GM12878 (cell line): ENCODE measurements at regions not wholly inside any gene's neighbourhood (a gene's known extent, or its start where the extent isn't known, plus 50 kb on each side); places are given as distances from the start of the nearest gene placed in this dataset.

Experiments
- ATAC-seq: fragments of 200-7000 bp; cut with Tn5 transposase; 3 replicates; pipeline ENCODE4 v1.9.1; 2020; ENCODE audit warnings: mild to moderate bottlenecking, moderate library complexity
- BruUV-seq: library from RNA; stranded (reverse); fragments of 400-500 nt; replicated peaks from 2 replicates; lab custom pipeline; 2021; lab: Mats Ljungman, UMichigan
- CTCF ChIA-PET: fragments of 300-600 bp; sonication (Branson Sonifier 250); formaldehyde crosslinking; extraction: SDS; loops from one replicate; lab custom pipeline; 2021; ENCODE audit warnings: inconsistent platforms; lab: Yijun Ruan, JAX
- POLR2A ChIA-PET: fragments of 350-600 bp; formaldehyde crosslinking; extraction: SDS; loops from one replicate; lab custom pipeline; 2021; ENCODE audit warnings: inconsistent platforms; lab: Charles Lee
- RAD21 ChIA-PET: fragments of 300-600 bp; sonication (Branson Sonifier 250); formaldehyde crosslinking; loops from one replicate; lab custom pipeline; 2023; ENCODE audit warnings: antibody characterized with exemption; ENCODE audit not compliant: unreplicated experiment; lab: Charles Lee
- SMC1A ChIA-PET: fragments of 300-600 bp; sonication (Branson Sonifier 250); formaldehyde crosslinking; loops from one replicate; lab custom pipeline; 2023; ENCODE audit not compliant: unreplicated experiment, uncharacterized antibody; lab: Charles Lee
- DNase-seq: peaks from one replicate; pipeline ENCODE4 v3.0.0-alpha.2; 2011; ENCODE audit warnings: low read depth, low spot score
- FAIRE-seq: peaks from 3 replicates; lab custom pipeline; 2011; peaks lifted over from hg19 to GRCh38; lab: Jason Lieb, UNC
- H2AFZ ChIP-seq: 2 replicates; pipeline ENCODE4 v1.6.0; 2011; ENCODE audit warnings: low read depth, low read length, control low read depth; ENCODE audit not compliant: control insufficient read depth
- H3K27ac ChIP-seq: 2 replicates; pipeline ENCODE4 v1.5.1; 2011; ENCODE audit warnings: control low read depth; ENCODE audit not compliant: control insufficient read depth, insufficient read depth
- H3K27me3 ChIP-seq, 2 experiments: replicated peaks in 1 of 2; 2 replicates each; pipeline versions ENCODE4 v1.6.0 to v1.6.1; 2011; ENCODE audit warnings: low read length in 1 of 2; ENCODE audit not compliant: control insufficient read depth in 2 of 2, insufficient read depth in 2 of 2
- H3K36me3 ChIP-seq, 2 experiments: 2 replicates each; pipeline ENCODE4 v1.5.1; 2011; ENCODE audit warnings: low read length in 1 of 2; ENCODE audit not compliant: control insufficient read depth in 2 of 2, insufficient read depth in 2 of 2
- H3K4me1 ChIP-seq: 2 replicates; pipeline ENCODE4 v1.6.1; 2011; ENCODE audit warnings: mild to moderate bottlenecking, low read length, moderate library complexity, mixed read lengths; ENCODE audit not compliant: control insufficient read depth, insufficient read depth
- H3K4me2 ChIP-seq: 2 replicates; pipeline ENCODE4 v1.6.0; 2011; ENCODE audit warnings: control low read depth; ENCODE audit not compliant: control insufficient read depth, insufficient read depth
- H3K4me3 ChIP-seq: fragments of 200-600 bp; sonication (generic); 2 replicates; pipeline ENCODE4 v1.5.1; 2016
- H3K79me2 ChIP-seq: 2 replicates; pipeline ENCODE4 v1.6.0; 2011; ENCODE audit warnings: low read length; ENCODE audit not compliant: control insufficient read depth, insufficient read depth
- H3K9ac ChIP-seq: 2 replicates; pipeline ENCODE4 v1.8.0; 2011; ENCODE audit warnings: low read length, control low read depth, mixed read lengths; ENCODE audit not compliant: control insufficient read depth, insufficient read depth
- H3K9me3 ChIP-seq: replicated peaks from 3 replicates; pipeline ENCODE4 v1.5.1; 2011; ENCODE audit warnings: mild to moderate bottlenecking, low read length; ENCODE audit not compliant: control insufficient read depth, insufficient read depth
- H4K20me1 ChIP-seq: 2 replicates; pipeline ENCODE4 v1.6.0; 2011; ENCODE audit not compliant: control insufficient read depth, insufficient read depth
- ATF7 ChIP-seq: fragments of 450-650 bp; IDR thresholded peaks from 2 replicates; pipeline ENCODE4 v1.6.1; 2016; ENCODE audit warnings: low read depth, mild to moderate bottlenecking
- CEBPZ ChIP-seq: fragments of 150-350 bp; IDR thresholded peaks from 2 replicates; pipeline ENCODE4 v1.6.1; 2016; ENCODE audit warnings: low read depth, low read length
- NFYB ChIP-seq: IDR thresholded peaks from 2 replicates; pipeline ENCODE4 v1.6.1; 2011; ENCODE audit warnings: low read depth, mild to moderate bottlenecking, low read length, improper control_type of control experiment, moderate library complexity; ENCODE audit not compliant: insufficient read depth
- SIN3A ChIP-seq: IDR thresholded peaks from 2 replicates; pipeline ENCODE4 v1.6.1; 2012; ENCODE audit warnings: low read depth, low read length, improper control_type of control experiment
- SKIL ChIP-seq: fragments of 450-650 bp; IDR thresholded peaks from 2 replicates; pipeline ENCODE4 v1.6.1; 2017; ENCODE audit warnings: mild to moderate bottlenecking, low read depth, inconsistent platforms; ENCODE audit not compliant: poor library complexity, severe bottlenecking
- USF2 ChIP-seq: IDR thresholded peaks from 2 replicates; pipeline ENCODE4 v1.6.1; 2011; ENCODE audit warnings: low read depth, low read length, improper control_type of control experiment, borderline replicate concordance
- WGBS: methylation state at CpG from one replicate; pipeline ENCODE4 v1.1.6; 2016; ENCODE audit warnings: low lambda C conversion rate; ENCODE audit not compliant: insufficient replicate concordance, insufficient coverage; ENCODE audit errors: missing lambda C conversion rate; 5-methylcytosine and 5-hydroxymethylcytosine counted together
- in situ Hi-C: fragments of 300-500 bp; cut with MboI; formaldehyde crosslinking; loops from 9 replicates; pipeline ENCODE4 v1.14.3; 2018; ENCODE audit warnings: mixed read lengths
- intact Hi-C: fragments of 100-400 bp; cut with micrococcal nuclease; formaldehyde crosslinking; loops from one replicate; pipeline ENCODE4 v1.14.2; 2022; ENCODE audit not compliant: unreplicated experiment

- in situ Hi-C loops: loop anchor here (10.0 kb wide), 1 partner anchor 65 kb away; no protein-coding TSS in a partner anchor
- ChIA-PET CTCF (no interaction called here), SMC1A (interaction anchor here (1.2 kb wide), 1 partner anchor 8 kb away, joined by 3 read pairs; no protein-coding TSS in a partner anchor), POLR2A (no interaction called here), RAD21 (no interaction called here)
- Histone ChIP-seq H3K9me3 (no peaks in the 10 kb centered on the region), H3K36me3 (no peaks in the 10 kb centered on the region), H3K4me2 (no peak overlapping the region), H3K79me2 (no peaks in the 10 kb centered on the region), H3K4me1 (no peaks in the 10 kb centered on the region), H3K4me3 (no peak overlapping the region), H4K20me1 (no peaks in the 10 kb centered on the region), H2AFZ (no peak overlapping the region)
- no peak for ATAC-seq
- FAIRE-seq: no peak
- no TSS peak for BruUV-seq
- intact Hi-C loops: no loop called here
- no peak for TF ChIP-seq ATF7
- TF ChIP-seq CEBPZ: no peak
- no peak for TF ChIP-seq SIN3A
- 0 out of 2 replicates have a peak, but pooled peaks have one; percentile 45 for TF ChIP-seq NFYB
- TF ChIP-seq USF2: no peak
- no peak for TF ChIP-seq SKIL
- TF ChIP-seq, all 136 proteins: peak for 1
- Histone ChIP-seq H3K27ac (no peak overlapping the region), H3K27me3 (no peaks in the 10 kb centered on the region), H3K9ac (no peak overlapping the region)
- DNase-seq: no peak
- WGBS: 13% methylated on average over 3 of the region's 3 CpGs
Observed at GRCh38 chr20:7399575-7399974, 540.7 kb downstream of the HAO1 start.
